ENCODE measurements at regions not wholly inside any gene's neighbourhood (a gene's known extent, or its start where the extent isn't known, plus 50 kb on each side); places are given as distances from the start of the nearest gene placed in this dataset.
"Not testable (repeated sequence)": the region's sequence is repeated elsewhere in the genome, so short reads cannot be mapped to it uniquely, and the experiment has no call there.

- in situ Hi-C loops (cut with MboI; ENCODE audit: low pct_unique_long_range_greater_than_20kb, low sequenced_read_pairs, unreplicated experiment), result no loop called here
- no peak for DNase-seq (ENCODE audit: low spot score)
- no peak for TF ChIP-seq CTCF (IDR thresholded peaks at IDR 0.05; ENCODE audit: extremely low read depth, insufficient read depth, missing control alignments)
Measured at GRCh38 chr13:44732503-44733098, 156.5 kb upstream of the TSC22D1 start.

DNA sequence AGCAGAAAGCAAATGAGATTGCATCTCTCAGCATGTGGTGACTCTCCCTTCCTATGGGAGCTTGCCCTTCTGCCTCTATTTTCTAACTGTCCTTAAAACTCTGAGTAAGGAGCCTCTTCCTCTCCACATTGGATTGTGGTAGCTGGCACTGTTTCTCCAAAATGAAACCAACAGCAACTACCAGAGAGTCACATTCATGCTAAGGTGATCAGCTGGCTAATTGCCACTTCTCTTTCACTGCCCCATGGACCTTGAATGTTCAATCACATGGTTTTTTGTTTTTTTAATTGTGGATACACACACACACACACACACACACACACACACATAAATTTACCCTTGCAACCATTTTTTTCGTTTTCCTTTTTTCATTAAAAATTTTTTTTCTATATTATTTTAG is 154.7 kb upstream of the TSC22D1 start:
- no peak for TF ChIP-seq CTCF (IDR thresholded peaks at IDR 0.05; ENCODE audit: extremely low read depth, insufficient read depth, missing control alignments)
- in situ Hi-C loops (cut with MboI; ENCODE audit: low pct_unique_long_range_greater_than_20kb, low sequenced_read_pairs, unreplicated experiment), result no loop called here
- DNase-seq (ENCODE audit: low spot score), result no peak

GRCh38 chr13:44730099-44730498 is 154.0 kb upstream of the TSC22D1 start:
- TF ChIP-seq CTCF (IDR thresholded peaks at IDR 0.05; ENCODE audit: extremely low read depth, insufficient read depth, missing control alignments), result no peak

DNA sequence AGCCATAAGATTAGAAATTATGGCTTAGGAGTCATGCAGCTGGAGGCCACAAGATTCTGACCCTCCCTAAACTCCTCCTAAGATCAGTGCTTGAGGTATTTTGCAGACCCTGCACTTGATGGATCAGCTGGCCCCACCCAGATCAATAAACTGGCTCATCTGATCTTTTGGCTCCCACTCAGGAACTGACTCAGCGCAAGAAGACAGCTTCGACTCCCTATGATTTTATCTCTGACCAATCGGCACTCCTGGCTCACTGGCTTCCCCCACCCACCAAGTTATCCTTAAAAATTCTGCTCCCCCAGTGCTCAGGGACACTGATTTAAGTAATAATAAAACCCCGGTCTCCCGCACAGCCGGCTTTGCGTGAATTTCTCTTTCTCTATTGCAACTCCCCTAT is 151.5 kb upstream of the TSC22D1 start:
- in situ Hi-C loops (cut with MboI; ENCODE audit: low pct_unique_long_range_greater_than_20kb, low sequenced_read_pairs, unreplicated experiment); DNase-seq (ENCODE audit: low spot score): not testable (repeated sequence)

More at GRCh38 chr13:44730099-44730498, 154.0 kb upstream of the TSC22D1 start:
- DNase-seq (ENCODE audit: low spot score), result no peak
- in situ Hi-C loops (cut with MboI; ENCODE audit: low pct_unique_long_range_greater_than_20kb, low sequenced_read_pairs, unreplicated experiment), result no loop called here

- DNase-seq (ENCODE audit: low spot score), result no peak
- TF ChIP-seq CTCF (IDR thresholded peaks at IDR 0.05; ENCODE audit: extremely low read depth, insufficient read depth, missing control alignments), result no peak
- in situ Hi-C loops (cut with MboI; ENCODE audit: low pct_unique_long_range_greater_than_20kb, low sequenced_read_pairs, unreplicated experiment), result no loop called here
Measured at GRCh38 chr13:44726778-44727177, 150.6 kb upstream of the TSC22D1 start.

- in situ Hi-C loops (cut with MboI; ENCODE audit: low pct_unique_long_range_greater_than_20kb, low sequenced_read_pairs, unreplicated experiment), result no loop called here
- TF ChIP-seq CTCF (IDR thresholded peaks at IDR 0.05; ENCODE audit: extremely low read depth, insufficient read depth, missing control alignments), result no peak
- DNase-seq (ENCODE audit: low spot score), result no peak
Measured at GRCh38 chr13:44726214-44726613, 150.1 kb upstream of the TSC22D1 start.

GRCh38 chr13:44719857-44720671 is 143.9 kb upstream of the TSC22D1 start:
- DNase-seq (ENCODE audit: low spot score), result no peak
- in situ Hi-C loops (cut with MboI; ENCODE audit: low pct_unique_long_range_greater_than_20kb, low sequenced_read_pairs, unreplicated experiment), result no loop called here
- TF ChIP-seq CTCF (IDR thresholded peaks at IDR 0.05; ENCODE audit: extremely low read depth, insufficient read depth, missing control alignments), result no peak
